ENCODE measurements at regions not wholly inside any gene's neighbourhood (a gene's known extent, or its start where the extent isn't known, plus 50 kb on each side); places are given as distances from the start of the nearest gene placed in this dataset.
"Not testable (repeated sequence)": the region's sequence is repeated elsewhere in the genome, so short reads cannot be mapped to it uniquely, and the experiment has no call there.

GRCh38 chr13:23966221-23966690, 69.0 kb upstream of the C1QTNF9B start:
- Mint-ChIP-seq H3K27me3 (peaks cover 9% of the 10 kb centered on the region), H3K4me3 (peak overlapping the region; percentile 30), H3K9me3 (ENCODE audit: insufficient read depth) (no peaks in the 10 kb centered on the region), H3K27ac (no peak overlapping the region), H3K4me1 (peaks cover 5% of the 10 kb centered on the region)
- POLR2A ChIA-PET = no interaction called here
- no peak overlapping the region for H3K4me3 ChIP-seq (ENCODE audit: control extremely low read depth in 1 of 5, extremely low read depth in 1 of 5, insufficient read depth in 1 of 5, low read depth in 2 of 5, low read length in 4 of 5)
- no peaks in the 10 kb centered on the region for H3K4me1 ChIP-seq (ENCODE audit: control insufficient read depth in 2 of 2, insufficient read depth in 2 of 2, low read length in 2 of 2)
- intact Hi-C loops (cut with micrococcal nuclease) = no loop called here
- H3K4me2 ChIP-seq (replicated peaks; ENCODE audit: low read depth, low read length, poor library complexity, severe bottlenecking) = peak overlapping the region; percentile 36
- H2AFZ ChIP-seq (ENCODE audit: insufficient read depth, low read depth, low read length, poor library complexity, severe bottlenecking) = peak overlapping the region; percentile 71
- CTCF ChIA-PET = no interaction called here
- TF ChIP-seq, protein P1, sequence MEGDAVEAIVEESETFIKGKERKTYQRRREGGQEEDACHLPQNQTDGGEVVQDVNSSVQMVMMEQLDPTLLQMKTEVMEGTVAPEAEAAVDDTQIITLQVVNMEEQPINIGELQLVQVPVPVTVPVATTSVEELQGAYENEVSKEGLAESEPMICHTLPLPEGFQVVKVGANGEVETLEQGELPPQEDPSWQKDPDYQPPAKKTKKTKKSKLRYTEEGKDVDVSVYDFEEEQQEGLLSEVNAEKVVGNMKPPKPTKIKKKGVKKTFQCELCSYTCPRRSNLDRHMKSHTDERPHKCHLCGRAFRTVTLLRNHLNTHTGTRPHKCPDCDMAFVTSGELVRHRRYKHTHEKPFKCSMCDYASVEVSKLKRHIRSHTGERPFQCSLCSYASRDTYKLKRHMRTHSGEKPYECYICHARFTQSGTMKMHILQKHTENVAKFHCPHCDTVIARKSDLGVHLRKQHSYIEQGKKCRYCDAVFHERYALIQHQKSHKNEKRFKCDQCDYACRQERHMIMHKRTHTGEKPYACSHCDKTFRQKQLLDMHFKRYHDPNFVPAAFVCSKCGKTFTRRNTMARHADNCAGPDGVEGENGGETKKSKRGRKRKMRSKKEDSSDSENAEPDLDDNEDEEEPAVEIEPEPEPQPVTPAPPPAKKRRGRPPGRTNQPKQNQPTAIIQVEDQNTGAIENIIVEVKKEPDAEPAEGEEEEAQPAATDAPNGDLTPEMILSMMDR (IDR thresholded peaks at IDR 0.05) = no peak
- TF ChIP-seq EZH2 (IDR thresholded peaks at IDR 0.05; ENCODE audit: borderline replicate concordance, insufficient read depth, low read depth, low read length, poor library complexity, severe bottlenecking) = no peak
- ATAC-seq (ENCODE audit: low read depth) = no peak
- 98% methylated on average over 6 of the region's 6 CpGs for WGBS (ENCODE audit: insufficient coverage)
- no peak overlapping the region for H3K27ac ChIP-seq (ENCODE audit: low read length in 2 of 2)
- H3K27me3 ChIP-seq (replicated peaks in 1 of 4; ENCODE audit: control extremely low read depth in 1 of 4, control insufficient read depth in 3 of 4, insufficient read depth in 4 of 4, low read length in 3 of 4) = no peaks in the 10 kb centered on the region
- no peak for DNase-seq
- H3K9me3 ChIP-seq (ENCODE audit: control extremely low read depth in 1 of 3, control insufficient read depth in 2 of 3, insufficient read depth in 1 of 3, low read length in 2 of 3) = no peaks in the 10 kb centered on the region
- no peaks in the 10 kb centered on the region for H3K36me3 ChIP-seq (replicated peaks in 1 of 2; ENCODE audit: control extremely low read depth in 1 of 2, control insufficient read depth in 1 of 2, extremely low read depth in 1 of 2, insufficient read depth in 2 of 2, low read length in 1 of 2)
- no peaks in the 10 kb centered on the region for H4K20me1 ChIP-seq (ENCODE audit: control insufficient read depth, insufficient read depth, low read length, poor library complexity, severe bottlenecking)
- no peaks in the 10 kb centered on the region for H3K79me2 ChIP-seq (ENCODE audit: control insufficient read depth, insufficient read depth, low read length)
- no peak overlapping the region for H3K9ac ChIP-seq (ENCODE audit: low read length)

- CTCF ChIA-PET = no interaction called here
- H3K36me3 ChIP-seq (replicated peaks in 1 of 2; ENCODE audit: control extremely low read depth in 1 of 2, control insufficient read depth in 1 of 2, extremely low read depth in 1 of 2, insufficient read depth in 2 of 2, low read length in 1 of 2) = no peaks in the 10 kb centered on the region
- H3K4me3 ChIP-seq (ENCODE audit: control extremely low read depth in 1 of 5, extremely low read depth in 1 of 5, insufficient read depth in 1 of 5, low read depth in 2 of 5, low read length in 4 of 5) = peak overlapping the region in 2 of 5 experiments; percentile 4 to 21
- H3K9me3 ChIP-seq (ENCODE audit: control extremely low read depth in 1 of 3, control insufficient read depth in 2 of 3, insufficient read depth in 1 of 3, low read length in 2 of 3) = no peaks in the 10 kb centered on the region
- ATAC-seq (ENCODE audit: low read depth) (no peak), DNase-seq (peak; percentile 8)
- no peaks in the 10 kb centered on the region for H3K27me3 ChIP-seq (replicated peaks in 1 of 4; ENCODE audit: control extremely low read depth in 1 of 4, control insufficient read depth in 3 of 4, insufficient read depth in 4 of 4, low read length in 3 of 4)
- peak overlapping the region in 1 of 2 donors; percentile 27 for H3K27ac ChIP-seq (ENCODE audit: low read length in 2 of 2)
- 68% methylated on average over 3 of the region's 11 CpGs for WGBS (ENCODE audit: insufficient coverage)
- no peak overlapping the region for H3K9ac ChIP-seq (ENCODE audit: low read length)
- no peaks in the 10 kb centered on the region for H3K79me2 ChIP-seq (ENCODE audit: control insufficient read depth, insufficient read depth, low read length)
- intact Hi-C loops (cut with micrococcal nuclease) = no loop called here
- peak overlapping the region; percentile 71 for H2AFZ ChIP-seq (ENCODE audit: insufficient read depth, low read depth, low read length, poor library complexity, severe bottlenecking)
- H3K9me3 Mint-ChIP-seq (ENCODE audit: insufficient read depth) = no peaks in the 10 kb centered on the region
- no peaks in the 10 kb centered on the region for H4K20me1 ChIP-seq (ENCODE audit: control insufficient read depth, insufficient read depth, low read length, poor library complexity, severe bottlenecking)
- peaks cover 5% of the 10 kb centered on the region for H3K4me1 Mint-ChIP-seq
- H3K27me3 Mint-ChIP-seq = peaks cover 10% of the 10 kb centered on the region
- POLR2A ChIA-PET = no interaction called here
- peak overlapping the region; percentile 23 for H3K27ac Mint-ChIP-seq
- peak overlapping the region; percentile 36 for H3K4me2 ChIP-seq (replicated peaks; ENCODE audit: low read depth, low read length, poor library complexity, severe bottlenecking)
- no peaks in the 10 kb centered on the region for H3K4me1 ChIP-seq (ENCODE audit: control insufficient read depth in 2 of 2, insufficient read depth in 2 of 2, low read length in 2 of 2)
- peak overlapping the region; percentile 30 for H3K4me3 Mint-ChIP-seq
- TF ChIP-seq, protein P1 (IDR thresholded peaks at IDR 0.05) = no peak
- no peak for TF ChIP-seq EZH2 (IDR thresholded peaks at IDR 0.05; ENCODE audit: borderline replicate concordance, insufficient read depth, low read depth, low read length, poor library complexity, severe bottlenecking)
Observed at GRCh38 chr13:23966691-23967615, 69.7 kb upstream of the C1QTNF9B start.

GRCh38 chr13:23967792-23968191, 70.5 kb upstream of the C1QTNF9B start:
- H3K9ac ChIP-seq (ENCODE audit: low read length); H3K9me3 Mint-ChIP-seq (ENCODE audit: insufficient read depth); CTCF ChIA-PET; DNase-seq; H3K27ac ChIP-seq (ENCODE audit: low read length in 2 of 2); H3K36me3 ChIP-seq (replicated peaks in 1 of 2; ENCODE audit: control extremely low read depth in 1 of 2, control insufficient read depth in 1 of 2, extremely low read depth in 1 of 2, insufficient read depth in 2 of 2, low read length in 1 of 2); H3K27me3 Mint-ChIP-seq; H3K4me1 Mint-ChIP-seq; H3K4me1 ChIP-seq (ENCODE audit: control insufficient read depth in 2 of 2, insufficient read depth in 2 of 2, low read length in 2 of 2); H3K79me2 ChIP-seq (ENCODE audit: control insufficient read depth, insufficient read depth, low read length); ATAC-seq (ENCODE audit: low read depth); POLR2A ChIA-PET; H4K20me1 ChIP-seq (ENCODE audit: control insufficient read depth, insufficient read depth, low read length, poor library complexity, severe bottlenecking); H3K27me3 ChIP-seq (replicated peaks in 1 of 4; ENCODE audit: control extremely low read depth in 1 of 4, control insufficient read depth in 3 of 4, insufficient read depth in 4 of 4, low read length in 3 of 4); H3K9me3 ChIP-seq (ENCODE audit: control extremely low read depth in 1 of 3, control insufficient read depth in 2 of 3, insufficient read depth in 1 of 3, low read length in 2 of 3); H3K4me3 ChIP-seq (ENCODE audit: control extremely low read depth in 1 of 5, extremely low read depth in 1 of 5, insufficient read depth in 1 of 5, low read depth in 2 of 5, low read length in 4 of 5); H3K4me3 Mint-ChIP-seq; H3K27ac Mint-ChIP-seq; intact Hi-C loops (cut with micrococcal nuclease); H3K4me2 ChIP-seq (replicated peaks; ENCODE audit: low read depth, low read length, poor library complexity, severe bottlenecking); H2AFZ ChIP-seq (ENCODE audit: insufficient read depth, low read depth, low read length, poor library complexity, severe bottlenecking): not testable (repeated sequence)
- no CpG with 5 or more reads among the region's 3 CpGs for WGBS (ENCODE audit: insufficient coverage)
